ENCODE measurements at regions not wholly inside any gene's neighbourhood (a gene's known extent, or its start where the extent isn't known, plus 50 kb on each side); places are given as distances from the start of the nearest gene placed in this dataset.
"Not testable (repeated sequence)": the region's sequence is repeated elsewhere in the genome, so short reads cannot be mapped to it uniquely, and the experiment has no call there.

DNA sequence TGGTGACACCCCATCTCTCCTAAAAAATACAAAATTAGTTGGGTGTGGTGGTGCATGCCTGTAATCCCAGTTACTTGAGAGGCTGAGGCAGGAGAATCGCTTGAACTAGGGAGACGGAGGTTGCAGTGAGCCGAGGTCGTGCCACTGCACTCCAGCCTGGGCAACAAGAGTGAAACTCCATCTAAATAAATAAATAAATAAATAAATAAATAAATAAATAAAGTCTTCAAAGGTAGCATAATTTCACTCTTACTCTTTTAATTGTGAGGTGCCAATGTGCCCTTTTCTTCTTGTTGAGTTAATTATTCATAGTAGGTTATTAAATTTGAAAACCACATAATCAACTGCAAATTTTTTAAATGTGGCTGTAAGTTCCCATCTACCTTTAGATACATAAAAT, 146.2 kb upstream of the SNX2 start:
- TF ChIP-seq, protein P1, sequence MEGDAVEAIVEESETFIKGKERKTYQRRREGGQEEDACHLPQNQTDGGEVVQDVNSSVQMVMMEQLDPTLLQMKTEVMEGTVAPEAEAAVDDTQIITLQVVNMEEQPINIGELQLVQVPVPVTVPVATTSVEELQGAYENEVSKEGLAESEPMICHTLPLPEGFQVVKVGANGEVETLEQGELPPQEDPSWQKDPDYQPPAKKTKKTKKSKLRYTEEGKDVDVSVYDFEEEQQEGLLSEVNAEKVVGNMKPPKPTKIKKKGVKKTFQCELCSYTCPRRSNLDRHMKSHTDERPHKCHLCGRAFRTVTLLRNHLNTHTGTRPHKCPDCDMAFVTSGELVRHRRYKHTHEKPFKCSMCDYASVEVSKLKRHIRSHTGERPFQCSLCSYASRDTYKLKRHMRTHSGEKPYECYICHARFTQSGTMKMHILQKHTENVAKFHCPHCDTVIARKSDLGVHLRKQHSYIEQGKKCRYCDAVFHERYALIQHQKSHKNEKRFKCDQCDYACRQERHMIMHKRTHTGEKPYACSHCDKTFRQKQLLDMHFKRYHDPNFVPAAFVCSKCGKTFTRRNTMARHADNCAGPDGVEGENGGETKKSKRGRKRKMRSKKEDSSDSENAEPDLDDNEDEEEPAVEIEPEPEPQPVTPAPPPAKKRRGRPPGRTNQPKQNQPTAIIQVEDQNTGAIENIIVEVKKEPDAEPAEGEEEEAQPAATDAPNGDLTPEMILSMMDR (IDR thresholded peaks at IDR 0.05; ENCODE audit: low read length), result not testable (repeated sequence)
- not testable (repeated sequence) for TF ChIP-seq EZH2 (IDR thresholded peaks at IDR 0.05; ENCODE audit: borderline replicate concordance, low read length)
